Posterior cingulate gyrus (tissue), 11 donors: ENCODE measurements at regions not wholly inside any gene's neighbourhood (a gene's known extent, or its start where the extent isn't known, plus 50 kb on each side); places are given as distances from the start of the nearest gene placed in this dataset.

Experiments used
- DNase-seq, 10 donors: peaks; one replicate each; pipeline versions ENCODE4 v3.0.0 to v3.0.0-alpha.2; 2020 to 2021; ENCODE audit warnings: mixed read lengths in 3 of 10
- intact Hi-C: fragments of 100-400 bp; cut with DNase I; formaldehyde crosslinking; loops from one replicate; pipeline ENCODE4 v1.15.1; 2023

DNA sequence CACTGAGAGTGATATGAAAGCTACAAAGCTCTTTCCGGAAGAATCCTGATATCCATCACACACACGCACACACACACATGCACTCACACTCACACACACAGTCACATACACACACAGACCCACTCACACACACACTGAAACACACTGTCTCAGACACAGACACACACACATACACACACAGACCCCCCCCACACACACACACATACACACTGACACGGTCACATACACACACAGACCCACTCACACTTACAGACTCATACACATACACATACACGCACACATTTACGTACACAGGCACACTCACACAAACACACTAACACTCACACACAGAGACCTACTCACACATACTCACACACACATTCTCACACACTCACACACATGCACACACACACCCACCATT lies 58.6 kb downstream of the LIG4 start:
- intact Hi-C loops: no loop called here
- DNase-seq: no peak

DNA sequence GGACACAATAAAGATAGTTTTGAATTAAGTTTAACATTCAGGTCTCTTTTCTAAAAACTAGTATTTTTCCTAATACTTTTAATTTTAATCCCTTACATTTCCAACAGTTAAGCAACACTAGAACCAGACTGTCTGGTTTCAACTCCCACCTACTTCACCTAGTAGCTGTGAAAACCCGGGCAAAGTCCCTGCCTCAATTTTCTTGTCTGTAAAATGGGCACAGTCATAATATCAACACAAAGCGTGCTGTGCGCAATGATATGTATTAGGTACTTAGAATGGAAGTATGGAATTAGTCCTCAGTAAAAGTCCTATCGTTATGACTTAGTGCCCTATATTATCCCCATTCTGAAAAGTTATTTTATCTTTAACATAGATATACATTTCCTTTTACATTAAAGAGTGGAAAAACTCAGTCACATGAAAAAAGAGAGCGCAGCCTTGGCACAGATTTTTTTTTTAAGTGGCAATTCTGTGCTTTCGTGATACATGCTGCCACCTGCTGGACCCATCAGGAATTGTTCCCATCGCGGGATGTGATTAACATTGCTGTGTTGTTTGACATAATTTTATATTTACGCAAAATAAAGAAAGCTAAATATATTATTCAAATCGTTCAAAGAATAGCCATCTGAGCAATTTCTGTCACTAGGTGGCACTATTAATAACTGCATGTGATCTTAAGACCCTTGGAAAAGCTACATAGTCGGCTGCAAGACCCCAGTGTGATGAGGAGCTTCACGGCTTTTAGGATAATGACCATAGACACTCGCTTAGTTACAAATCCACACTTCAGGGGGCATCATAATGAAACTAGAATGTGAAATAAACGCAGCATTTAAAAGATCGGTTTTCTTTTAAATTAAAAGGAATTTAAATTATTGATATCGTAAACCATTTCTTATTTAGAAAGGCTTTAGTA lies 59.9 kb downstream of the LIG4 start:
- intact Hi-C loops: loop anchor here (1.0 kb wide), 1 partner anchor 944 kb away; no protein-coding TSS in a partner anchor
- peak in 9 of 10 donors; percentile 49 to 90 (median 69) for DNase-seq

DNA sequence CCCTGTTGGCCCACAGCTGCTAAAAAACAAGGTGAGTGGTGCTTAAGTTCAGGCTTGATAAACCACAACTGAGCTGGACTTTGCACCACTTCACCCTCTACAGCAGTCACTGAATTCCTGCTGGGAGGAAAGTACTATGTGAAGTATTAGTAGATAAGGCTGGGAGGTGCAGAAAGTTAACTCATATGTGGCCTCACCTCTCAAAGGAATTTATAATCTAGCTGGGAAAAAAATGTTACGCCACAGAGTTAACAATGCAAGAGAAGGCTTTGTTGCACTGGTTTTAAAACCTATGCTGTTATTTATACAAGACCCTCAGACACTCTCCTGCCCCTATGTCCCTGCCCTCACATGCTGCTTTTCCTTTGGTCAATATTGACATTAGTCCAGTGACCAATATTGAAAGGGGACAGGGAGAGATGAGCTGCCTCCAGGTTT lies 60.9 kb downstream of the LIG4 start:
- intact Hi-C loops: no loop called here

DNA sequence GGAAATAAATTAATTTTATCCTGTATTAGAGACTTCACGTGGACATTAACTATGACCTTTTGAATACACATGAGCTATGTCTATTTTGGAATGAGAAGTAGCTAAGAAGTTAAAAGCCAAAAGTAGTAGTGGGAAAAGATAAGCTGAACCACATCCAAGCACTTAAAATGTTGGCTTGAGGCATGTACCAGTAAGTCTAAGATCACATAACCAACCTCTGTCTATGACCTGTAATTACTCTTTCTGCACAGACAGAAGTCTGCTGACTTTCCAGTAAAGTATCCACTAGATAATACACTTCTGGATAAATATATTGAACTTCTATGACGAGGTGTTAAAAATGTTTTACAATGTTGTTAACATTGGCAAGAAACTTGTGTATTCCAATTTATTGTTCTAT lies 68.7 kb downstream of the LIG4 start:
- intact Hi-C loops: no loop called here
- no peak for DNase-seq

More for the DNA sequence above, 60.9 kb downstream of the LIG4 start:
- no peak for DNase-seq

DNA sequence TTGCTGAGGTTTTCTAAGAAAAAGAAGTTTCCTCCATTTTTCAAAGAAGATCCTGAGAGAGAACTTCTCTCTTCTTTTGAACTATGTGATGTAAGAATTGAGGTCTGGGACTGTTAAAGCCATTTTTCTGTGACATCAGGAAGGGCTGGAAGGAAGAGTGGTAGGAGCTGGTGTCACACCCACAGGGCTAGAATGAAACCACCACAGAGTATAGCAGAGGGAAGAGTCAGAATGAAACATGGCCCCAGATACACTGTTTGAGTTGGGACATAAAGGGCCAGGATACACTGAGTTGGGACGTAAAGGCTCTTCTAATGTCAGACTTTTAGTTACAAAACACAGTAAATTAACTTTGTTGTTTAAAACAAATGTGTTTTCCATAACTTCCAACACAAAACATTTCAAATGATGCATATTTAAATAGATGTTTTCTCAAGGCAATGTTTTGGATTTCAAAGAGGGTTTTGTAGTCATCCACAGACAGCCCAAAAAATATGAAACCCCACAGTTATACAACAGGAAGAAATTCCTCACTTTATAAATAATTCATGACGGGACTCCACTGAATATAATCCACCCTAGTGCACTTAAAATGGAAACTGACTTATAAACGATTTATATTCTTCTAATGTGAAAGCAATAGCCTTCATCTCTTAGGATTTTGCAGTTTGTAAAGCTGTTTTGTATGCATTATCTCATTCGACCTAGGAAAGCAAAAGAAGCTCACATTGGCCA lies 72.5 kb downstream of the LIG4 start:
- intact Hi-C loops: no loop called here
- no peak for DNase-seq

DNA sequence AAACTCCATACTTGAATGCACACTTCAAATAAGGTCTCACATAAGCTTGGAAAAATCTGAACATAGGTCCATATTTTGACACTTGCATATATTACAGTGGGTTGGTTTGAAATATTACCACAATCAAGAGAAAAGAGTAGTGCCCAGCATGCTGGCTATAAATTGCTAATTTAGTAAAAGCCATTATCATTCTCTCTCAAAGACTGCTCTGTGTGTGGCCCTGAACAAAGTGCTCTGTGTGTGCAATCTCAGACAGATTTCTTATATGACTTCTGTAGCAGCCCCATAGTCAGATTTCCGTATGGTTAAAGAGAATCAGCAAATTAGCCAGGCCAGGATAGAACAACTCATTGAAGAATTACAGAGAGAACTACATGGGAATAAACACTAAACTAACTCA lies 78.2 kb downstream of the LIG4 start:
- intact Hi-C loops: no loop called here
- no peak for DNase-seq

DNA sequence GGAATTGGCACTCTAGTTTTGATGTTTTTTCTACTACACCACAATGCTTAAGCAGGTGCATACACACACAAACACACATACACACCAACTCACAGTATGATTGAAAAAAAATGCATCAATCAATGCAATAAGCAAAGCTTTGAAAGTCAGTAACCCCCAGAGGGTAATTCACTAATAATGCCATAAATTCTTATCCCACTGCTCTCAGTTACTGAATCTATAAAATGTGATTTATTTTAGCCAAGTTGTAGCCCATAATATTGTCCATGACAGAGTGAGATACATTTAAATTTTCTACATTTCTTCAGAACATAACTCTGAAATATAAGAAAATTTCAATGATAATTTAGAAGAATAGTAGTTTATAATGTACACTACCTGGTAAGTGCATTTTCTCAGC lies 87.9 kb downstream of the LIG4 start:
- intact Hi-C loops: no loop called here
- no peak for DNase-seq

DNA sequence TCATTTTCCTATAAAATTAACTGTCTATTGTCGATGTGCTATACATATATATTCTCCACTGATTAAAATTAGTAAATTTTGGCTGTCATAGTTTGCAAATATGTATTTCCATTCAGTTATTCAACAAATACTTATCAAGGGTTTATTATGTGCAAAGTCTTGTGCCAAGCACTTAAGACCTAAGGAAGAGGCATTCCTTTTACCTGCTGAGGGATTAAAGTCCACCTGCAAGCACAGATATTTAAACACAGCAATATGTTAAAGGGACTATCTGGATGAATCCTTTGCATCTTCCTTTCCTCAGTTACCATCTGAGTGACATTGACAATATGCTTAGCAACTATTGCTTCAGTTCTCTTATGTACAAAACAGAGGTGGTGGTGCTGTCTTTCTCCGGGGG lies 89.3 kb downstream of the LIG4 start:
- intact Hi-C loops: no loop called here
- no peak for DNase-seq

DNA sequence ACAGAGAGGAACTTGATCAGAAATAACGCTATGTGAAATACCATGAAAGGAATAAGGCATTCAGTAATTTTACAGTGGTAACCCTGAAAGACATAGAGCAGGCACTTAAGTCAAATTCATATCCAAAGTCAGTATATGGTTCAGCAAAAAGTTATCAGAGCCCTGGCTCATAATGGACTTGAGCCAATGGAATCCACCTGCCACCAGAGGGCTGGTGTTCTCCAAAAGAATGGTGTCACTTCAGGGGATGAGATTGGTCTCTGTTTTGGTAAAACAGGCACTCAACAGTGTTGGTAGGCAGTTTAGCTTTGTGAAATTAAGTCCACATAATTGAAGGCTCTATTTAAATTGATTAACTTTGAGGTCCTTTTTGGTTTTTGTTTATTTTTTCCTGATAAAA lies 93.9 kb downstream of the LIG4 start:
- no peak for DNase-seq
- intact Hi-C loops: no loop called here

DNA sequence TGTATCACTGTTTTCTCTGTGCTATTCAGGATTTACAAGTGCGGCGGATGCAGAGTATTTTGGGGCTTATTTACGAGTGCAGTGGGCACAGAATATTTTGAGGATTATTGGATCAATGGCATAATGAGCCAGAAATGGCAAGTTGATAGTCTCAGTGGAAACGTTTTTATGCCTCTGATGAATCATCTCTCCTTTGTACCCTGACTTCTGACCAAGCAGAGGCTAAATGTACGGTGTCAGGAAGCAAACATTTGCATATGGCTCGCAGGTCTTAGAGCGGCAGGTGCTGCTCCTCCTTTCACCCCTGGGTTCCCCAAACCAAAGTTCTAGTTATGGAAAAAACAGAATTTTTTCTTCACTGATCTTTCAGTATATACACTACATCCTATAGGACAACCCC lies 94.5 kb downstream of the LIG4 start:
- DNase-seq: no peak
- intact Hi-C loops: no loop called here

DNA sequence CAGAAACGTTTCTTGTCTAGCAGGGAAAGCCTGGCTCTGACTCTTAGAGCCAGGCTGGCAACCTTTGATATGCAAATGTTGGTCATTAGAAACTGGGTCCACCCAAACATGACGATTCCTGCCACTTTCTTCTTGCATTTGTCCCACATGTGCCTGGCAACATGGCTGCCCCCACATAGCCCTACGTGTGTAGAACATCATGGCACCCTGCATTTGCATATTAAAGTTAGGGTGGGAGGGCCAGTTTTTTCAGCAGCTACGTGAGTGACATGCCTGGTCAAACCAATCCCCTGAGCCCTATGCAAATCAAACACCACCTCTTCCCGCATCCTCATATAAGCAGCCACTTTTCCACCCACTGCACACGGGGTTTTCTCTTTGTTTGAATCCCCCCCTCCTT lies 95.0 kb downstream of the LIG4 start:
- intact Hi-C loops: no loop called here
- no peak for DNase-seq

DNA sequence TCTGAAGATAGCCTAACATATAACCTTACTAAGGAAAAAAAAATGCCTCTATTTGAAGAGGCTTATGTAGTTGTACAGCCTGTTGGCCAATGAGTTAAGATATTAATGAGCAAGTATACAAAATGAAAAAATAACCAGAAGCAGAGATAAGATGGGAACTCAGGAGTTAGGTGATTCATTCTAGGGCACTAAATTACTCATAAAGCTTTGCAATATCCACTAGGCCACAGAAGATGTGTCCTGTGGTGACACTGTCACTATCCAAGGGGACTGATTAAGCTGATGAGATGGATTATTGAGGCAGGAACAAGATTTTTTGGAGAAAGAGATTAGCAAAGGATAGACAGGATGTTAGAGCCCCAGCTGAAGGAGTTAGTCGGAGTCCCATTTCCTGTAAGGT lies 99.6 kb downstream of the LIG4 start:
- no peak for DNase-seq
- intact Hi-C loops: no loop called here

DNA sequence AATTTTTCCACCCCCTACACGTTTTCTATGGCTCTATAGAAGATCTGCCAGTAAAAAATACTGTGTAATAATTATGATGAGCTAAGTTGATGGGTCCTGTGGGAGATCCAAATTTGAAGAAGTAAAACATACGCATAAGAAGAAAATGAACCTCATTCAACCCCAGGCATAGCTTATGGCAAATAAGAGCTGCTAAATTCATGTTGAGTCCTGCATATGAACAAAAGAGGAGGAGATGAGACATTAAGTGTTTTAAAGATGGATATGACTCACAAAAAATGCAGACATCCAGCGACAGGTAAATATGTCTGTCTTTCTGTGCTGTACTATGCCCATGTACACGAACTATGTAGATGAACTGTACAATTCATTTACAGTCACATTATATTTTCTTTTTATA lies 101.9 kb downstream of the LIG4 start:
- intact Hi-C loops: no loop called here
- DNase-seq: no peak

DNA sequence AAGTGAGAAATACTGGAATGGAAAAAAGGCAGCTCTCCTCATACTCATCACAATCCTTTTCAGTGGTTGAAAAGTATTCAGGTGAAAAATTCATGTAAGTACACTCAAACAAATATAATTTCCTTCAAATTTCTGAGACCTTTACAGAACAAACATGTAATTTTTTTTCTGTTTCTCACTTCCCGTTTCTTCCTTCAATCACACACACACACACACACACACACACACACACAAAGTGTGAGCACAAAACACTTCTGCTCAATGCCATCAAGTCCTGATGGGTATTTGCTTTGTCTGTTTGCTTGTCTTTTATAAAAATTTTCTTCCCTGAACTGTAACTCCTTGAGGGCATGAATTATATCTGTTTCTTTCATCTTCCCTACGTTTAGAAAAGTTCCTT lies 110.6 kb downstream of the LIG4 start:
- no peak for DNase-seq
- intact Hi-C loops: no loop called here

DNA sequence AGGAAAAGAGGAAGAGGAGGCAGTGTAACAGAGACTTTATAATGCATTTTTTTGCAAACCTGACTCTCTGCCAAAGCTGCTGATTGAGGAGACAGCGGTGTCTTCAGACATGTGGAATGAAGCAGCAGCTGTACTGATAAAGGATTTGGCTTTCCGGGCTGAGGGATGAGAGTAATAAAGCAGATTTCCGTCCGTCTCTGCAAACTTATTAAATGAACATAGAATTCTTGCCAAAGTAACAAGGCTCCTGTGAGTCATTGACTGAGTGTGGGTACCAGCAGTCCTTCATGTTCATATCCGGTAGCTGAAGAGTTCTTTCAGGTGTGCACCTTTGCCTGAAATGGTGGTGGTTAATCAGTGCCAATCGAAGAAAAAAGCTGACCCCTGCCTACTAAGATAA lies 112.6 kb downstream of the LIG4 start:
- intact Hi-C loops: no loop called here
- DNase-seq: no peak

DNA sequence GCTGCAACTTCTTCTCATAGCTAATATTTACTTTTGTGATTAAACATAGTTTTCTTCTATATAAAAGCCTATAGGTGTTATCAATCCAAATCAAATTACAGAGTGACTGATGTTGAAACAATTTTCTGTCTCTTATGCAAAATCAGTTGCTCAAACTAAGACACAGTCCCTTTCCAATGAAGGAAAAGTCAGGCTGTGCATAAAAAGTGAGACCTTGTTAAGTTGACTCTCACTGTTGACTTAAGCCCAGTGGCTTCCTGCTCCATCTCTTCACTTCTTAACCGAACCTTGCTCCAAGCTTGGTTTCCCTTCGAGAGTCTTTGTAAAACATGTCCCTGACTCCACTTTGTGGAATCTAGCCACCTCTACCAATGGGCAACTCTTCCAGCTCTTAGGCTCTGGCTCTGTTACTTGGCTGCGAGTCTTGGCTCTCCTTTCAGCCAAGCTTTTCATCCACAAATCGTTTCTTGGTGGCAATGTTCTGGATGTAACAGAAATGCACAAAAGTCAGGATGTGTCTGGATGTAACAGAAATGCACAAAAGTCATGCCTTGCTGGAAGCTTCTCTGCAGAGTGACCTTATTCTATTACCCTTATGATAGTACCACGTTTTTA lies 118.9 kb downstream of the LIG4 start:
- no peak for DNase-seq
- intact Hi-C loops: no loop called here

DNA sequence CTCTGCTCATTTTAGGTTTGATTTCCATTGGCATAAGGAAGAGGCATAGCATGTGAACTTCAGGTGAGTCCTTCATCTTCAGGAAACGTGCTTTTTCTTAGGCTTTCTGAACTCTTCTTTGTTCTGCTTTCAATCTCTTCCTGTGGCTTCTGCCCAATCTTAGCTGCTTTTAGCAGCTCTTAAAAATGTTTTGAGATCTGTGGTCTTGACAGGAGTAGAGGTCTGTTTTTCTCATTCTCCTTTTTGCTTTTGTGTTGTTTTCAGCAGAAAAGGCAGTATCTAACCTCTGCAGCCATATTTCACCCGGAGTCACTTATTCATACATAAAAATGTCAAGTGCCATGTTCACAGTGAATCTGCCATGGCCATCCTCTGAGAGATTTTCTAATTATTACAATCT lies 120.3 kb downstream of the LIG4 start:
- DNase-seq: no peak
- intact Hi-C loops: no loop called here

DNA sequence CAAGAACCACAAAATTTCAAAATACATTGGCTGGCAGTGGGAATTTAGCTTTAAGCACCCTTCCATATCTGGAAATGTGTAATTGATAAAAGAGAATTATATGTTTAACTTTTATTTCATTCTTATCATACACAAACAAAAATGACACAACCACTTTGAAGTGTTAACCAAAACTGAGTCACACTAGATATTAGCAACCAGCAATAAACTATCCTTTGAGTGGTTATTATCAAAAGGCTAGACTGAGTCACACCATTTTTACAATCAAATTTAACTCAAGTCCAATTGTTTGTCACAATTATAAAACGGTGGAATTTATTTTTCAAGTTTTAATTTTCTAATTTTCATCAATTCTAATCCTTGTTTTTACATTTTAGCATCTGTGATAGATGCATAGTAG lies 121.7 kb downstream of the LIG4 start:
- DNase-seq: no peak
- intact Hi-C loops: no loop called here

DNA sequence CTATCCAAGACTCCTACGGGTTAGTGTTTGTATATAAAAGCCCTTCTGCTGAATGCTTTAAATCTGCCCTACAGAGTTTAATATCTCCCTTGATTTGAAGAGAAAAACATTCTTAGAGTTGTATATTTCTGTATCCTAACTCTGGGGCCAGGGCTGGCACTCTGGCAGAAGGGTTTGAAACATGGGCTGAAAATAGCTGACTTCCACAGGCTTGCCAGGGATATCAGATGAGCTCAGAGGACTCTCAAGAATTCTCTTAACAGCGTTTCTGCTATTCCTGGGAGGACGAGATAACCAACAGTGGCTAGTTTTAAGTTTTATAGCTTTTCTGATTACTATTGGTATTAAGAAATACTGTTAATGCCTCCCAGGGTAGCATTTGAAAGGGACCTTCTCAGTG lies 127.5 kb downstream of the LIG4 start:
- DNase-seq: no peak
- intact Hi-C loops: no loop called here

DNA sequence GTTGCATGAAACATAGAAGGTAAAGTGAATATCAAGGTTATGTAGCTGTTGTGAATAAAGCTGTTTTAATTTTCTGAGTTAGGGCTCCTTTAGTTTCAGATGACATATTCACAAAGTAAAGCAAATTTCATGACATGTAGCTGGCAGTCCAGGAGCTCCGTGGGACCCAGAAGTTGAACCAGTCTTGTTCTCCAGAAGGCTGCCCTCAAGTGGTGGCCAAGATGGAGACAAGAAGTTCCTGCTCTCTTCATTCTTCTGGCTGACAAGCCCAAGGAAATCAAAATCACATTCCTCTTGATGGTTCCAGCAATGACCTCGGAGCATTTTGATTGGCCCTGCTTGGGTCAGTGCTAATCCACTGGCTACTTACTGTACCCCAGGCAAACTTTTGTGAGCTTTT lies 128.7 kb downstream of the LIG4 start:
- DNase-seq: peak in 2 of 10 donors; percentile 18 to 85
- intact Hi-C loops: no loop called here

DNA sequence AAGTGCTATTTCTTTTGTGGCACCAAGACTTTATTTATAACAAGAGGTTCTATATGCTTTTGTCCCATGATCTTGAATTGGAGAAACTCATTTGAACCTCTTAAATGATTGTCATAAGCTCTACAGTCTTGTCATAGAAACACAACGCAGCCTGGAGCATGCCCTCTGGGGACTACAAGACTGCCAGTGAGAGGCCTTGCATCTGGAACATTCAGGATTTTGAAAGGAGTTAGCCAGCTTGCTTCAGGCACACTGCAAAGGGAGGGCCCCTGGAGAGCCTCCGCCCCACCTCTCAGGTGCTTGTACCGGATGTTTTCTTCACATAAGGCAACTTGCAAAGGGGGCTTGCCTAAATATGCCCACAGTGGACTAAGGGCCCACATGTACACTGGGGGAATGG lies 130.5 kb downstream of the LIG4 start:
- intact Hi-C loops: no loop called here

More for the DNA sequence above, 130.5 kb downstream of the LIG4 start:
- DNase-seq: no peak
